Endothelial cell of umbilical vein (primary cell): ENCODE measurements at regions not wholly inside any gene's neighbourhood (a gene's known extent, or its start where the extent isn't known, plus 50 kb on each side); places are given as distances from the start of the nearest gene placed in this dataset.

Experiments used
- BruUV-seq: library from RNA; stranded (reverse); fragments of 400-500 nt; replicated peaks from 2 replicates; lab custom pipeline; 2021; lab: Mats Ljungman, UMichigan
- CTCF ChIA-PET: fragments of 300-600, 350-600 bp; sonication (Branson Sonifier 250); formaldehyde crosslinking; loops from one replicate; lab custom pipeline; 2021; ENCODE audit warnings: antibody characterized with exemption, inconsistent platforms; lab: Charles Lee
- POLR2A ChIA-PET: fragments of 300-600, 350-600 bp; sonication (Branson Sonifier 250); formaldehyde crosslinking; loops from one replicate; lab custom pipeline; 2021; ENCODE audit warnings: antibody characterized with exemption, inconsistent platforms; lab: Charles Lee
- DNase-seq: peaks from one replicate; pipeline ENCODE4 v3.0.0-alpha.2; 2011; ENCODE audit warnings: low read depth, low spot score
- FAIRE-seq: peaks from 2 replicates; lab custom pipeline; 2011; peaks lifted over from hg19 to GRCh38; lab: Jason Lieb, UNC
- H2AFZ ChIP-seq: 2 replicates; pipeline ENCODE4 v1.6.0; 2012; ENCODE audit warnings: low read depth, low read length, control low read depth, inconsistent platforms
- H3K27ac ChIP-seq: 2 replicates; pipeline ENCODE4 v1.5.1; 2011; ENCODE audit warnings: low read depth, mild to moderate bottlenecking, control low read depth, low read length, moderate library complexity; ENCODE audit not compliant: insufficient read depth
- H3K27me3 ChIP-seq, 2 experiments: 2 replicates each; pipeline versions ENCODE4 v1.6.0 to v1.6.1; 2011; ENCODE audit warnings: low read length in 2 of 2, mixed read lengths in 1 of 2; ENCODE audit not compliant: control insufficient read depth in 2 of 2, insufficient read depth in 2 of 2
- H3K36me3 ChIP-seq, 2 experiments: 2 replicates in 1 of 2; 3 replicates in 1 of 2; pipeline ENCODE4 v1.5.1; 2011; ENCODE audit warnings: low read length in 2 of 2, mild to moderate bottlenecking in 1 of 2, moderate library complexity in 1 of 2; ENCODE audit not compliant: control insufficient read depth in 2 of 2, insufficient read depth in 2 of 2; ENCODE audit errors: extremely low read depth in 1 of 2
- H3K4me1 ChIP-seq: 3 replicates; pipeline ENCODE4 v1.5.1; 2011; ENCODE audit warnings: mild to moderate bottlenecking, low read length; ENCODE audit not compliant: control insufficient read depth, insufficient read depth; ENCODE audit errors: extremely low read depth
- H3K4me2 ChIP-seq: 2 replicates; pipeline ENCODE4 v1.6.1; 2011; ENCODE audit warnings: low read length, control low read depth, mixed read lengths; ENCODE audit not compliant: insufficient read depth
- H3K4me3 ChIP-seq, 3 experiments: fragments of 200-600 bp in 1 of 3; sonication (generic), shearing (Covaris generic) in 1 of 3; replicated peaks in 1 of 3; 2 replicates each; pipeline ENCODE4 v1.5.1; 2011 to 2016; ENCODE audit warnings: control low read depth in 3 of 3, low read length in 3 of 3, mild to moderate bottlenecking in 2 of 3, inconsistent platforms in 1 of 3, low read depth in 1 of 3, moderate library complexity in 1 of 3; ENCODE audit not compliant: insufficient read depth in 1 of 3
- H3K79me2 ChIP-seq: 2 replicates; pipeline ENCODE4 v1.6.0; 2012; ENCODE audit warnings: low read length, inconsistent platforms; ENCODE audit not compliant: control insufficient read depth, insufficient read depth
- H3K9ac ChIP-seq: replicated peaks from 2 replicates; pipeline ENCODE3; 2011; ENCODE audit warnings: low read length, control low read depth; ENCODE audit not compliant: insufficient read depth; ENCODE audit errors: extremely low read depth
- H3K9me1 ChIP-seq: replicated peaks from 3 replicates; pipeline ENCODE4 v1.6.0; 2011; ENCODE audit warnings: mild to moderate bottlenecking, low read length; ENCODE audit not compliant: control insufficient read depth, insufficient read depth; ENCODE audit errors: extremely low read depth
- H3K9me3 ChIP-seq: replicated peaks from 2 replicates; pipeline ENCODE4 v1.5.1; 2012; ENCODE audit warnings: low read length, inconsistent platforms; ENCODE audit not compliant: control insufficient read depth, insufficient read depth
- H4K20me1 ChIP-seq: replicated peaks from 2 replicates; pipeline ENCODE3; 2011; ENCODE audit warnings: mild to moderate bottlenecking, low read length; ENCODE audit not compliant: control insufficient read depth, insufficient read depth; ENCODE audit errors: extremely low read depth
- CTCF ChIP-seq, 2 donors: IDR thresholded peaks; 1 replicate in 1 of 2; 2 replicates in 1 of 2; pipeline ENCODE4 v1.5.1; 2011; ENCODE audit warnings: low read length in 2 of 2, mild to moderate bottlenecking in 2 of 2, moderate library complexity in 2 of 2, control low read depth in 1 of 2, inconsistent platforms in 1 of 2, low read depth in 1 of 2; ENCODE audit not compliant: insufficient read depth in 1 of 2; ENCODE audit errors: extremely low read depth in 1 of 2
- EZH2 ChIP-seq: IDR thresholded peaks from 2 replicates; pipeline ENCODE4 v1.6.1; 2012; ENCODE audit warnings: borderline replicate concordance, low read depth, mild to moderate bottlenecking, moderate library complexity, low read length, inconsistent platforms; ENCODE audit not compliant: severe bottlenecking
- FOS ChIP-seq: IDR thresholded peaks from 2 replicates; pipeline ENCODE4 v1.6.1; 2011; ENCODE audit warnings: mild to moderate bottlenecking, low read length, moderate library complexity, borderline replicate concordance; ENCODE audit not compliant: insufficient read depth
- GATA2 ChIP-seq: IDR thresholded peaks from 2 replicates; pipeline ENCODE4 v1.7.0; 2011; ENCODE audit warnings: low read depth, mild to moderate bottlenecking, moderate library complexity, mixed read lengths, low read length; ENCODE audit not compliant: insufficient read length, insufficient read depth
- JUN ChIP-seq: IDR thresholded peaks from 2 replicates; pipeline ENCODE4 v1.6.1; 2011; ENCODE audit warnings: borderline replicate concordance, low read depth; ENCODE audit not compliant: insufficient read length, insufficient read depth
- MAX ChIP-seq: IDR thresholded peaks from 2 replicates; pipeline ENCODE4 v1.6.1; 2011; ENCODE audit not compliant: insufficient read depth, insufficient read length
- MYC ChIP-seq: IDR thresholded peaks from one replicate; pipeline ENCODE4 v1.6.1; 2011; ENCODE audit warnings: mild to moderate bottlenecking, low read depth, low read length
- POLR2A ChIP-seq: IDR thresholded peaks from 2 replicates; pipeline ENCODE4 v1.6.1; 2012; ENCODE audit warnings: low read depth, mild to moderate bottlenecking, control low read depth, low read length
- POLR2AphosphoS5 ChIP-seq: IDR thresholded peaks from 2 replicates; pipeline ENCODE4 v1.6.1; 2012; ENCODE audit warnings: low read depth, mild to moderate bottlenecking, control low read depth, low read length, moderate library complexity; ENCODE audit not compliant: insufficient read depth
- dilution Hi-C: fragments of 300-500 bp; cut with MboI; formaldehyde crosslinking; loops from one replicate; pipeline ENCODE4 v1.15.0; 2019; ENCODE audit warnings: low sequenced_read_pairs; ENCODE audit not compliant: extremely low pct_ligation_motif_present
- intact Hi-C: fragments of 100-400 bp; cut with micrococcal nuclease; formaldehyde crosslinking; loops from one replicate; pipeline ENCODE4 v1.10.0; 2022

GRCh38 chr6:144840619-144841018, 555.5 kb downstream of the UTRN start:
- dilution Hi-C loops (no loop called here), intact Hi-C loops (loop anchor here (10.0 kb wide), 1 partner anchor 256 kb away; no protein-coding TSS in a partner anchor)
- no peaks in the 10 kb centered on the region for H3K79me2 ChIP-seq
- no peaks in the 10 kb centered on the region for H4K20me1 ChIP-seq
- no peak for FAIRE-seq
- H3K9me3 ChIP-seq: no peaks in the 10 kb centered on the region
- ChIA-PET POLR2A (no interaction called here), CTCF (no interaction called here)
- no peak overlapping the region for H3K9ac ChIP-seq
- H3K4me3 ChIP-seq: no peak overlapping the region
- no peak overlapping the region for H3K4me2 ChIP-seq
- peaks cover 20 to 21% of the 10 kb centered on the region in 2 experiments for H3K36me3 ChIP-seq
- H3K27me3 ChIP-seq: no peaks in the 10 kb centered on the region
- H3K4me1 ChIP-seq: no peaks in the 10 kb centered on the region
- no peak overlapping the region for H3K27ac ChIP-seq
- no peak for DNase-seq
- BruUV-seq: no TSS peak
- no peak overlapping the region for H2AFZ ChIP-seq
- TF ChIP-seq POLR2AphosphoS5 (no peak), EZH2 (no peak), MYC (no peak), MAX (no peak), JUN (no peak), FOS (no peak), CTCF (IDR thresholded peaks at IDR 0.05; ENCODE audit: extremely low read depth in 1 of 2, insufficient read depth in 1 of 2, low read depth in 1 of 2, low read length in 2 of 2) (no peak), POLR2A (no peak), GATA2 (no peak)
- no peaks in the 10 kb centered on the region for H3K9me1 ChIP-seq
